ENCODE measurements at regions not wholly inside any gene's neighbourhood (a gene's known extent, or its start where the extent isn't known, plus 50 kb on each side); places are given as distances from the start of the nearest gene placed in this dataset.

DNA sequence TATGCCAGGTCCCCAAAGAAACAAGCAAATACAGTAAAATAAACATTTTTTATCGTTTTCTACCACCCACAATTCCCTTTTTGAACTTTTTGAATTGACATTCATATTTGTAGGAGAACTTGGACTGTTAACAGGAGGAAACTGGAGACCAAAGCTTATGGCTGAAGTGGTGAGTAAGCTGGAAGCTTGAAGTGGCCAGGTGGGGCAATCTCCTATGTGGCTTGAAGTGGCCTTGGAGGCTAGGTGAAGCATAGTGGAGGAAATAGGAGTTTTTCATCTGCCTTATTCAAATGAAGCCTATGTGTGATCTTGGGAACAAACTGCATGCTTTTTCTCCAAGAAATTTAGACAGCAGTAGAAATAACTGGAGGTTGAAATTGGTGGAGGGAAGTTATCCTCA is 962.9 kb upstream of the FANCL start:
- H3K4me3 ChIP-seq, result no peak overlapping the region
- H3K9me3 ChIP-seq, result no peaks in the 10 kb centered on the region
- no peak for DNase-seq
- ATAC-seq, result no peak
- TF ChIP-seq, protein P1, sequence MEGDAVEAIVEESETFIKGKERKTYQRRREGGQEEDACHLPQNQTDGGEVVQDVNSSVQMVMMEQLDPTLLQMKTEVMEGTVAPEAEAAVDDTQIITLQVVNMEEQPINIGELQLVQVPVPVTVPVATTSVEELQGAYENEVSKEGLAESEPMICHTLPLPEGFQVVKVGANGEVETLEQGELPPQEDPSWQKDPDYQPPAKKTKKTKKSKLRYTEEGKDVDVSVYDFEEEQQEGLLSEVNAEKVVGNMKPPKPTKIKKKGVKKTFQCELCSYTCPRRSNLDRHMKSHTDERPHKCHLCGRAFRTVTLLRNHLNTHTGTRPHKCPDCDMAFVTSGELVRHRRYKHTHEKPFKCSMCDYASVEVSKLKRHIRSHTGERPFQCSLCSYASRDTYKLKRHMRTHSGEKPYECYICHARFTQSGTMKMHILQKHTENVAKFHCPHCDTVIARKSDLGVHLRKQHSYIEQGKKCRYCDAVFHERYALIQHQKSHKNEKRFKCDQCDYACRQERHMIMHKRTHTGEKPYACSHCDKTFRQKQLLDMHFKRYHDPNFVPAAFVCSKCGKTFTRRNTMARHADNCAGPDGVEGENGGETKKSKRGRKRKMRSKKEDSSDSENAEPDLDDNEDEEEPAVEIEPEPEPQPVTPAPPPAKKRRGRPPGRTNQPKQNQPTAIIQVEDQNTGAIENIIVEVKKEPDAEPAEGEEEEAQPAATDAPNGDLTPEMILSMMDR (IDR thresholded peaks at IDR 0.05), result no peak
- H3K27me3 ChIP-seq (ENCODE audit: low read depth), result no peaks in the 10 kb centered on the region
- intact Hi-C loops (cut with DNase I), result no loop called here
- no peak overlapping the region for H3K27ac ChIP-seq
- H3K4me1 ChIP-seq, result no peaks in the 10 kb centered on the region
- H3K36me3 ChIP-seq, result no peaks in the 10 kb centered on the region

DNA sequence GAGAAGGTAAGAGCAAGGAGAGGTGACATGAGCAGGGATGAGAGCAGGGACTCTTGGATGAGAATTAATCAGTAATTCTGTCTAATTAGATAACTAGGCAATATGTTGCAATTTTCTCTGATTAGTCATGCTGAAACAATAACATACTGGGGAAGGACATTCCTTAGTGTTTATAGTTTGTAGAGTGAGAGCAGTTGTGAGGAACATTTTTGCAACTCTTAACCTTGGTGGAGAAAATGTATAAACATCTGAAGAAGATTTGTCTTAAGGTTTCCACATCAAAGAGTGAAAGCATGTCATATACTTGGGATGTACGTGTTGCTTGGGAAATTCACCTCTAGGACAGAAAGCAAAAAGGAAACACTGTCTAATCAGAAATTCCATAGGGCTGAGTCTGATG is 955.4 kb upstream of the FANCL start:
- no peak for ATAC-seq
- Histone ChIP-seq H3K27ac (no peak overlapping the region), H3K9me3 (no peaks in the 10 kb centered on the region), H3K36me3 (no peaks in the 10 kb centered on the region), H3K4me1 (no peaks in the 10 kb centered on the region), H3K27me3 (ENCODE audit: low read depth) (no peaks in the 10 kb centered on the region), H3K4me3 (no peak overlapping the region)
- no peak for DNase-seq
- TF ChIP-seq, protein P1 (IDR thresholded peaks at IDR 0.05), result no peak
- intact Hi-C loops (cut with DNase I), result no loop called here

DNA sequence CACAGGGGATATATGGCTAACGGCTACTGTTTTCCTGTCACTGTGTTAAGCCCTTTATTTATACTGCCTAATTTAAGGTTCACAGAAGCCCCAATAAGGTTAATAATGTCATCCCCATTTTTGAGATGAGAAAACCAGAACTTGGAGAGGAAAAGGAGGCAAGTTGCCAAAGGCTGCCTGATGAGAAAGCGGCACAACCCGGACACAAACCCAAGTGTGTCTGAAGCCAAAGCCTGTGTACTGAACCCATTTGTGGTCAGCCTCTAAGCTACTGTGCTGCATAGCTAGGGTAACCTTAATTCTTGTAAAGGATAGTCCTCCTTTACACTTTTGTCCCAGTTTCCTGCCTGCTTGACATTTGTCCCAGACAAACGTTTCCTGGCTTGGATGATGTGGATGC is 954.7 kb upstream of the FANCL start:
- no peak for ATAC-seq
- H3K4me3 ChIP-seq, result no peak overlapping the region
- no peak for DNase-seq
- H3K36me3 ChIP-seq, result no peaks in the 10 kb centered on the region
- TF ChIP-seq, protein P1 (IDR thresholded peaks at IDR 0.05), result no peak
- no peaks in the 10 kb centered on the region for H3K4me1 ChIP-seq
- H3K9me3 ChIP-seq, result no peaks in the 10 kb centered on the region
- no peaks in the 10 kb centered on the region for H3K27me3 ChIP-seq (ENCODE audit: low read depth)
- H3K27ac ChIP-seq, result no peak overlapping the region
- intact Hi-C loops (cut with DNase I), result no loop called here

DNA sequence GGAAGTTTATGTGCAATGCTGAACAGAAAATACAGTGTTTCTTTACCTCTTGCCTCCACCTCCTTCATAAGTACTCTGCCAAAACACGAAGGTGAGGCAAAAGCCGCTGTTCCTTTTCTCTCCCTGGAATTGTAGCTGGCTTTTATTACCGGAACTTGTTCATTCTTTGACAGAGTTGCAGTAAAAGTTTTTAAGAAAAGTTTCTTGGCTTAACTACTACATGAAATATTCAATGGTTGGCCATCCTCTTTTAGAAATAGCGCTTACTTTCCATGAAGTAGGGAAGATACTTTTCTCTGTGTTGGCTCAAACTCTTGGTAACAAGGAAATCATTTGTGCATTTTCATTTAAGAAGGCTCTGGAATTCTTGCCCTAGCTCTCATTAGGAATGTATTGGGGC is 950.7 kb upstream of the FANCL start:
- Histone ChIP-seq H3K4me3 (no peak overlapping the region), H3K27ac (no peak overlapping the region), H3K36me3 (no peaks in the 10 kb centered on the region), H3K27me3 (ENCODE audit: low read depth) (no peaks in the 10 kb centered on the region), H3K9me3 (no peaks in the 10 kb centered on the region), H3K4me1 (no peaks in the 10 kb centered on the region)
- ATAC-seq, result no peak
- TF ChIP-seq, protein P1 (IDR thresholded peaks at IDR 0.05), result no peak
- DNase-seq, result no peak
- intact Hi-C loops (cut with DNase I), result no loop called here

DNA sequence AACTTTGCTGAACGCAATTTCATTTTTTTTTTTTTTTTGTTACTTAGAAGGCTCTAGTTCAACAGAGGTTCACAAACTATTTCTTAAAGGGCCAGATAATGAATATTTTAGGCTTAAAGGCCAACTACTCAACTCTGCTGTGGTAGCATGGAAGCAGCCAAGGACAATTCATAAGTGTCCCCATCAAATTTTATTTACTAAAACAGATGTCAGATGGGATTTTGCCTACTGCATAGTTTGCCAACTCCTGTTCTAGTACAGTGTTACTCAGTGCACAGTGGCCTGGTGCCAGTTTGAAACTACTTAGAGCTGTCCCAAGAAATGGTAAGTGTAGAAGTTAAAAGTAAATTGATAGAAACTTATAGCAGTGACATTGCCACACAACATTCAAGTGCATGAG is 949.4 kb upstream of the FANCL start:
- Histone ChIP-seq H3K36me3 (no peaks in the 10 kb centered on the region), H3K4me3 (no peak overlapping the region), H3K9me3 (no peaks in the 10 kb centered on the region), H3K27me3 (ENCODE audit: low read depth) (no peaks in the 10 kb centered on the region), H3K4me1 (no peaks in the 10 kb centered on the region), H3K27ac (no peak overlapping the region)
- ATAC-seq (no peak), DNase-seq (no peak)
- intact Hi-C loops (cut with DNase I), result no loop called here
- TF ChIP-seq, protein P1 (IDR thresholded peaks at IDR 0.05), result no peak
